ENCODE measurements at regions not wholly inside any gene's neighbourhood (a gene's known extent, or its start where the extent isn't known, plus 50 kb on each side); places are given as distances from the start of the nearest gene placed in this dataset.

DNA sequence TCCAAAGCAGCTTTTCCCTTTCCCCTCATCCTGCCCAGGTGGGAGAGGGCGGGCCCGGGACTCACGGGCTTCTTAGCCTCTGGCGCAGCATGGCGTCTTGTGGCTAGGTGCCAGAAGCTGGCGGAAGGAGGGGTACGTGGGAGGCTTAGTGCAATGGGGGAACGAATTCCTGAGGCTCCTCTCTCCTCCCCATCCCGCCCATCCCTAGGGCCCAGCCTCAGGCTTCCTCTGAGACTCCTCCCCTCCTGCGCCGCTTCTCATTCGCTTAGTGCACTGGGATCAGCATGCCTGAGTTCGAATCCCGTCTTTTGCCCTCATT lies 297.8 kb downstream of the ZNF536 start:
- H3K36me3 ChIP-seq (ENCODE audit: control insufficient read depth, insufficient read depth, low read length) = no peaks in the 10 kb centered on the region
- peaks cover 4% of the 10 kb centered on the region for H3K27me3 ChIP-seq (ENCODE audit: control insufficient read depth, insufficient read depth, low read length, poor library complexity, severe bottlenecking)
- no peak overlapping the region for H3K27ac ChIP-seq (ENCODE audit: insufficient read depth, low read depth, low read length, poor library complexity, severe bottlenecking)
- 91% methylated on average over 14 of the region's 14 CpGs for WGBS, 2 experiments
- no peak overlapping the region for H3K4me3 ChIP-seq (ENCODE audit: insufficient read depth, low read depth, low read length)
- H3K4me1 ChIP-seq (ENCODE audit: control insufficient read depth, insufficient read depth, low read length) = no peaks in the 10 kb centered on the region
- H3K9me3 ChIP-seq (ENCODE audit: control insufficient read depth, low read length) = no peaks in the 10 kb centered on the region

DNA sequence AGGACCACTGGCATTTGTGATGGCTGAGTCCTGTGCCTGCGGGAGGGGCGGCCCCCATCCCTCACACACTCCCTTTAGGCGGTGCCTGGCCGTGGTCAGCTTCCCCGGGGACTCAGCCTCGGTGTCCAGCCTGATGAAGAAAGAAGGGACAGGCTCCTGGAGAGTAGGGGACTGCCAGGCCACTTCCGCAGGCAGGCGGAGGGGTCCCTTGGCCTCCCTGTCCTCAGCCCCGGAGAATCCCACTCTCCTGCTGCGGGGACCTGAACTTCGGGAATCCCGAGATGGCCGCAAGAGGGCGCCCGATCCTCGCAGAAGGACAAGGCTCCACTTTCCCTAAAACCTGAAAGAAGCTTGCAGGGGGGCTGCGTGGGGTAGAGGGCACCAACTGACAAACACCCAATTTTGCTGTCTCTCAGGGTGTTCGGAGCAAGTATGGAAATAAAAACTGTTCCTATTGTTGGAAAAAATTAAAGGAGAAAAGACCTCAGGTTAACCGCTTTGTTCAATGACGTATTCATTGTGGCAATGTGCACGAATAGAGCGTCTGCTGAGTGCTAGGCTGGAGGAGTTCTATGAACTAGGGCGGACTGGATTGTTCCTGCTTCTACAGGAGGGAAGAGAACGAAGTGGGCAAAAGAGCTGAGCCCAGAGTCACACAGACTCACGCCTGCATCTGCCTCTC lies 297.3 kb downstream of the ZNF536 start:
- Histone ChIP-seq H3K4me1 (ENCODE audit: control insufficient read depth, insufficient read depth, low read length) (no peaks in the 10 kb centered on the region), H3K36me3 (ENCODE audit: control insufficient read depth, insufficient read depth, low read length) (no peaks in the 10 kb centered on the region), H3K9me3 (ENCODE audit: control insufficient read depth, low read length) (no peaks in the 10 kb centered on the region), H3K27ac (ENCODE audit: insufficient read depth, low read depth, low read length, poor library complexity, severe bottlenecking) (no peak overlapping the region), H3K27me3 (ENCODE audit: control insufficient read depth, insufficient read depth, low read length, poor library complexity, severe bottlenecking) (peaks cover 4% of the 10 kb centered on the region), H3K4me3 (ENCODE audit: insufficient read depth, low read depth, low read length) (no peak overlapping the region)
- WGBS, 2 experiments = 37 to 40% methylated on average over 25 of the region's 25 CpGs

DNA sequence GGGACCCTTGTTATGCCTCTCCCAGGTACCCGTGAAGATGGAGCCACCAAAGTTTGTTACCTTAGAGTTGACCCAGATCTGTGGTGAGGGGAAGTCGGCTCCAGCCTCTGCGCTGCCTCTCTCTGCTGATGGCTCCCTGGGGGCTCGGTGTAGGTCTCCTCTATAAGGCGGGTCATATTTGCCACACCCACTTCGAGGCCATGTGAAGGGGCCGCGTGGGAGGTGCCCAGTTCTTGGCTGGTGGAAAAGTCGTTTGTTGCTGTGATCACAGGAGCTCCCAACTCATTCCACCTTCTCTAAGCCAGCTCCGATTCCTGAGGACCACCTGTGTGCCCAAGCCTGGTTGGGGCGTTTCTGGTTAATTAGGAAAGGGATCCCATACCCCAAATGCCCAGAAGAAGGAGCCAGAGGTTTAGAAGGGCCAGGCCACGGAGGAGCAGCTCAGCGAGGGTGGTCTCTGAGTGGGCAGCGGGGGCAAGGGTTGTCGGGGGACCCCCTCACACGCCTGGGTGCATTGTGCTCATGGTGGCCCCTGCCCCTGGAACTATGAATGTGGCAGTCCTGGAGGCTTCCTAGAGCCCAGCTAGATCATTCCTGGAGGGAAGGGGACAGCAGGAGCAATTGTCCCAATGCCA lies 296.5 kb downstream of the ZNF536 start:
- no peak overlapping the region for H3K4me3 ChIP-seq (ENCODE audit: insufficient read depth, low read depth, low read length)
- H3K27ac ChIP-seq (ENCODE audit: insufficient read depth, low read depth, low read length, poor library complexity, severe bottlenecking) = no peak overlapping the region
- H3K4me1 ChIP-seq (ENCODE audit: control insufficient read depth, insufficient read depth, low read length) = no peaks in the 10 kb centered on the region
- WGBS, 2 experiments = 83% methylated on average over 16 of the region's 16 CpGs
- H3K36me3 ChIP-seq (ENCODE audit: control insufficient read depth, insufficient read depth, low read length) = no peaks in the 10 kb centered on the region
- no peaks in the 10 kb centered on the region for H3K9me3 ChIP-seq (ENCODE audit: control insufficient read depth, low read length)
- H3K27me3 ChIP-seq (ENCODE audit: control insufficient read depth, insufficient read depth, low read length, poor library complexity, severe bottlenecking) = peaks cover 4% of the 10 kb centered on the region

DNA sequence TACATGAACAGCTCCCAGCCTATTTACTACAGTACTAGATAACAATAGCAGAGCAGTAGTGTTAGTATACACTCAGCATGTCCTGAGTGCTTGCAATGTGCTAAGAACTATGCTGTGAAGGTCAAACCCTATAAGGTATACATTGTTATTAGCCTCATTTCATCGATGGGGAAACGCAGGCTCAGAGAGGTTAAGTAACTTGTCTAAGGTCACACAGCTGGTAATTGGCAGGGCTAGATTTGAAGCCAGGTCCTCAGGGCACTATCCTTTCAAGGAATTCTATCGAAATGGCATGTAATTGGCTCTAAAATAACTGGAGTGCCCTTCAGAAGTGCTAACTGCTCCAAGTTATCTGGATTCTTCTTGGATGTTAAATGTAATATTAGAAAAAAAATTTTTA lies 295.6 kb downstream of the ZNF536 start:
- Histone ChIP-seq H3K27ac (ENCODE audit: insufficient read depth, low read depth, low read length, poor library complexity, severe bottlenecking) (no peak overlapping the region), H3K9me3 (ENCODE audit: control insufficient read depth, low read length) (no peaks in the 10 kb centered on the region), H3K4me1 (ENCODE audit: control insufficient read depth, insufficient read depth, low read length) (no peaks in the 10 kb centered on the region), H3K4me3 (ENCODE audit: insufficient read depth, low read depth, low read length) (no peak overlapping the region), H3K27me3 (ENCODE audit: control insufficient read depth, insufficient read depth, low read length, poor library complexity, severe bottlenecking) (peaks cover 4% of the 10 kb centered on the region), H3K36me3 (ENCODE audit: control insufficient read depth, insufficient read depth, low read length) (no peaks in the 10 kb centered on the region)
- WGBS, 2 experiments = 88 to 89% methylated on average over 3 of the region's 3 CpGs

DNA sequence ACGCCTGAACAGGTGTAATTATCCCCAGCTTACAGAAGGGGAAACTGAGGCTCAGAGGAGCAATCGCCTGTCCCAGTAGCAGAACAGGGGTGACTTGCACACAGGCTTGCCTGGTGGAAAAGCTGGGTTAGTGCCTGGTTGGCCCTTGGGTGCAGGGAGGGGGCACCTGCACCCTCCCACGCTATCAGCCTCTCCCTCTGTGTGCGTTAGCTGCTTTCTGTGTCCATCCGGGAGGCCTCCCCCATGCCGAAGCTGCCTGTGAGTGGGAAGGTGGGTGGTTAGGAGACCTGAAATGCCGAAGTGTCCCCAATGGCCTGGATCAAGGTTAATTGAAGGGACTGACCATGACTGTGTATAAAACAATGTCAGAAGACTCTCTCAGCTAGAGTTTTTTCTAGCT lies 295.0 kb downstream of the ZNF536 start:
- Histone ChIP-seq H3K36me3 (ENCODE audit: control insufficient read depth, insufficient read depth, low read length) (no peaks in the 10 kb centered on the region), H3K4me1 (ENCODE audit: control insufficient read depth, insufficient read depth, low read length) (peaks cover 3% of the 10 kb centered on the region), H3K27ac (ENCODE audit: insufficient read depth, low read depth, low read length, poor library complexity, severe bottlenecking) (no peak overlapping the region)

DNA sequence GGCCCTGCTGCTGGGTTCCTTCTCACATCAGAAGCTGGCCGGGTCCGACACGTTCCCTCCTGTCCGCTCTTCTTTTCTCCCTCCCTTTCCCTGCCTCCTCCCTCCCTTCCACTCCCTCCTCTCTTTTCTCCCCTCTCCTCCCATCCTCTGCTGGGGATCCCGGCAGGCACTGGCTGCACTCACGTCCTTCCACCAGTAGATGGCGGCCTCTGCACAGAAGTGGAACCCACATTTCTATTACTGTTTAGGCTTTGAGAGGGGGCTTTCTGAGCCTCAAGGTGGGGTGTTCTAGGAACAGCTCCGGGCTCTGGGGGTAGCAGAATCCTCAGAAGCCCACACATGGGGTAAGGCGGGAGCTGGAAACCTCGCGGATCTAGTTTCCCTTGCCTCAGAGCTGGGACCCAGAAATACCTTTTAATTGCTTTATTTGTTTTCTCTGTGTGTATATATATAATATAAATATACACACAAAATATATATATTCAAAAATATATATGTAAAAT lies 294.2 kb downstream of the ZNF536 start:
- H3K4me3 ChIP-seq (ENCODE audit: insufficient read depth, low read depth, low read length) = no peak overlapping the region
- no peak overlapping the region for H3K27ac ChIP-seq (ENCODE audit: insufficient read depth, low read depth, low read length, poor library complexity, severe bottlenecking)
- H3K27me3 ChIP-seq (ENCODE audit: control insufficient read depth, insufficient read depth, low read length, poor library complexity, severe bottlenecking) = peaks cover 4% of the 10 kb centered on the region
- 9 to 11% methylated on average over 10 to 11 of the region's 11 CpGs for WGBS, 2 experiments
- H3K4me1 ChIP-seq (ENCODE audit: control insufficient read depth, insufficient read depth, low read length) = peaks cover 6% of the 10 kb centered on the region
- no peaks in the 10 kb centered on the region for H3K9me3 ChIP-seq (ENCODE audit: control insufficient read depth, low read length)
- no peaks in the 10 kb centered on the region for H3K36me3 ChIP-seq (ENCODE audit: control insufficient read depth, insufficient read depth, low read length)

More for the DNA sequence above, 295.0 kb downstream of the ZNF536 start:
- Histone ChIP-seq H3K9me3 (ENCODE audit: control insufficient read depth, low read length) (no peaks in the 10 kb centered on the region), H3K27me3 (ENCODE audit: control insufficient read depth, insufficient read depth, low read length, poor library complexity, severe bottlenecking) (peaks cover 4% of the 10 kb centered on the region), H3K4me3 (ENCODE audit: insufficient read depth, low read depth, low read length) (no peak overlapping the region)
- WGBS, 2 experiments = 90 to 95% methylated on average over 7 of the region's 7 CpGs

DNA sequence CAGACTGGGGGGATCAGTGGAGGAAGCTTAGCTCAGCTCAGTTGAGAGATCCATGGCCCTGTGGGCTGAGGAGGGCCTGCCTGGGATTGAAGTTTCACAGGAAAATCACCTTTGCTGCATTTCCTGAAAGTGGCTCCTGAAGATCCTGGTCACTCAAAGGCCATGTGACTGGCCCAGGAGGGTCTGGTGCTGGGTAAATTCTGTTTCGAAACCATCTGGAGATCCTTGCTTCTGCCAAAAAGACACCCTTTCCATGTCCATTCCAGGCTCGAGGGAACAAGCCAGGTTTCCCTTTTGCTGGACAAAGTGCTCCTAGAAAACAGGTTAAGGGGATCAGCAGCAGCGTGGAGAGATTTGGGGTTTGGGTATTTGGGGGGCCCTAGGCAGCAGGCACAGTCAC lies 293.3 kb downstream of the ZNF536 start:
- peaks cover 6% of the 10 kb centered on the region for H3K4me1 ChIP-seq (ENCODE audit: control insufficient read depth, insufficient read depth, low read length)
- H3K36me3 ChIP-seq (ENCODE audit: control insufficient read depth, insufficient read depth, low read length) = no peaks in the 10 kb centered on the region
- peaks cover 4% of the 10 kb centered on the region for H3K27me3 ChIP-seq (ENCODE audit: control insufficient read depth, insufficient read depth, low read length, poor library complexity, severe bottlenecking)
- WGBS, 2 experiments = 76 to 77% methylated on average over 3 of the region's 3 CpGs
- no peak overlapping the region for H3K27ac ChIP-seq (ENCODE audit: insufficient read depth, low read depth, low read length, poor library complexity, severe bottlenecking)
- no peak overlapping the region for H3K4me3 ChIP-seq (ENCODE audit: insufficient read depth, low read depth, low read length)
- no peaks in the 10 kb centered on the region for H3K9me3 ChIP-seq (ENCODE audit: control insufficient read depth, low read length)

DNA sequence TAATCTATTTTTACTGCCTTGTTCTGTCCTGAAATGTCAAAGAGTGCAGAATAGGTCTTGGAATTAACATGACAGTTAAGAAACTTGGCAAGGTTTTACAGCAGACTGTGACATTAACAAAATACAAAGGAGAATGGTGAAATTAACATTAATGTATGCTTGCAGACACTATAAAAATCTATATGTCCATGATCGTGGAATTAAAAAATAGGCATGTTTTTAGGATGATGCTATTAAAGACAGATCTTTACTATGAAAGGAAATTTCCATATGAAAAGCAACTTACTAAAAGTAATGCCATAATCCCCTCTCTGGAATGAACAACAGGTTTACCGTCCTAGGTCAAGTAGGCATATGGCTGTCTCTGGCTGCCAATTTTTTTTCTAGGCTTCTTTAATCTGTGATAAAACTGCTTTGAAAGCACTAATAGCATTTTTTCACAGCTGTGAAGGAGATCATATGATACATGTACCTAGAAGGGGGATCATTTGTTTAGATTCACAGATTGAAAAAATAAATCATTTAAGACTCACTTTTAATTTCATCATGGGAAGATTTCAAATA lies 291.5 kb downstream of the ZNF536 start:
- H3K4me1 ChIP-seq (ENCODE audit: control insufficient read depth, insufficient read depth, low read length) = peaks cover 6% of the 10 kb centered on the region
- H3K36me3 ChIP-seq (ENCODE audit: control insufficient read depth, insufficient read depth, low read length) = no peaks in the 10 kb centered on the region
- H3K4me3 ChIP-seq (ENCODE audit: insufficient read depth, low read depth, low read length) = no peak overlapping the region
- no peak overlapping the region for H3K27ac ChIP-seq (ENCODE audit: insufficient read depth, low read depth, low read length, poor library complexity, severe bottlenecking)
- no peaks in the 10 kb centered on the region for H3K9me3 ChIP-seq (ENCODE audit: control insufficient read depth, low read length)
- WGBS, 2 experiments = 71 to 77% methylated on average over 1 to 2 of the region's 2 CpGs
- no peaks in the 10 kb centered on the region for H3K27me3 ChIP-seq (ENCODE audit: control insufficient read depth, insufficient read depth, low read length, poor library complexity, severe bottlenecking)

DNA sequence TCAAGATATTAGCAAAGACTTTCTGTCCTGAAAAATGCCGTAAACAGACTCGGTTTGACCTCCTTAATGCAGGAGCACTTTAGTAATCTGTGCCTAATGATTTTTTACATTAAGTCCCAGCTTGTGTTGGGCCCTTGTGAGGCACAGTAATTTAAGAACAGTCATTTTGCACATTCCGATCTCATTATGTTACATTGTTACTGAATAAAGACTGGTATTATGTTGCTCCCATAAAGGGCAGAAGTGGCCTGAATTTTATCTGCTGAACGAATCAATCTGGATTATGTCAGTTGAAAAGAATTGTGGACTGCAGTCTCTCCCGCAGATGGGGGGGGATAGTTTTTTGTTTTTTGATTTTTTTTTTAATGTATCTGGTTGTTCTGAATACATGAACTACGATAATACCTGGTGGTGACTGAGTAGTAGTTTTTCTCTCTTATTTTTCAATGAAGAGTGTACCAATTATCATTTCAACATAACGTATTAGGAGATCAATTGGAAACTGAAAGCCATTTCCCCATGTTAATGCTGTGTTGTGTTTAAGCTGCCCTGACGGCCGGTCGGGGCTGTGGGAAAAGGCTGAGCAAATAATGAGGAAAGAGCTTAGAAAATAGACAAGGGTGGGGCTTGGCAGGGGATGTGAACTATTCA lies 290.2 kb downstream of the ZNF536 start:
- 57 to 58% methylated on average over 9 of the region's 10 CpGs for WGBS, 2 experiments
- Histone ChIP-seq H3K4me3 (ENCODE audit: insufficient read depth, low read depth, low read length) (no peak overlapping the region), H3K36me3 (ENCODE audit: control insufficient read depth, insufficient read depth, low read length) (no peaks in the 10 kb centered on the region)

DNA sequence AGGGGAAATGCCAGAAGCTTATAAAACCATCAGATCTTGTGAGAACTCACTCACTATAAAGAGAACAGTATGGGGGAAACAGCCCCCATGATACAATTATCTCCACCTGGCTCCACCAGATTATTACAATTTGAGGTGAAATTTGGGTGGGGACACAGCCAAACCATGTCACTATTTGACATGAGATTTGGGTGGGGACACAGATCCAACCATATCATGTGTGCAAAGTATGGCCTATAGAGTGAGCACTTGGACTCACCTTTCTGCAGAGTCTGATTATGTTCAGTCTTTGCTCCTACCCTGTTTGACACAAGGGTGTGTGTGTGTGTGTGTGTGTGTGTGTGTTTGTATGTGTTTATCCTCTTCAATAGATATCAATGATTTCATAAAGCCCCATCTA lies 287.5 kb downstream of the ZNF536 start:
- no peaks in the 10 kb centered on the region for H3K27me3 ChIP-seq (ENCODE audit: control insufficient read depth, insufficient read depth, low read length, poor library complexity, severe bottlenecking)
- no peak overlapping the region for H3K27ac ChIP-seq (ENCODE audit: insufficient read depth, low read depth, low read length, poor library complexity, severe bottlenecking)
- no peaks in the 10 kb centered on the region for H3K36me3 ChIP-seq (ENCODE audit: control insufficient read depth, insufficient read depth, low read length)
- H3K9me3 ChIP-seq (ENCODE audit: control insufficient read depth, low read length) = no peaks in the 10 kb centered on the region
- peaks cover 6% of the 10 kb centered on the region for H3K4me1 ChIP-seq (ENCODE audit: control insufficient read depth, insufficient read depth, low read length)
- H3K4me3 ChIP-seq (ENCODE audit: insufficient read depth, low read depth, low read length) = no peak overlapping the region

More for the DNA sequence above, 290.2 kb downstream of the ZNF536 start:
- H3K9me3 ChIP-seq (ENCODE audit: control insufficient read depth, low read length) = no peaks in the 10 kb centered on the region
- H3K27ac ChIP-seq (ENCODE audit: insufficient read depth, low read depth, low read length, poor library complexity, severe bottlenecking) = no peak overlapping the region
- H3K4me1 ChIP-seq (ENCODE audit: control insufficient read depth, insufficient read depth, low read length) = peaks cover 6% of the 10 kb centered on the region
- no peaks in the 10 kb centered on the region for H3K27me3 ChIP-seq (ENCODE audit: control insufficient read depth, insufficient read depth, low read length, poor library complexity, severe bottlenecking)
